ENCODE measurements at regions not wholly inside any gene's neighbourhood (a gene's known extent, or its start where the extent isn't known, plus 50 kb on each side); places are given as distances from the start of the nearest gene placed in this dataset.
A peak's percentile ranks its signal among the peaks of the same experiment; 100 is the strongest.

DNA sequence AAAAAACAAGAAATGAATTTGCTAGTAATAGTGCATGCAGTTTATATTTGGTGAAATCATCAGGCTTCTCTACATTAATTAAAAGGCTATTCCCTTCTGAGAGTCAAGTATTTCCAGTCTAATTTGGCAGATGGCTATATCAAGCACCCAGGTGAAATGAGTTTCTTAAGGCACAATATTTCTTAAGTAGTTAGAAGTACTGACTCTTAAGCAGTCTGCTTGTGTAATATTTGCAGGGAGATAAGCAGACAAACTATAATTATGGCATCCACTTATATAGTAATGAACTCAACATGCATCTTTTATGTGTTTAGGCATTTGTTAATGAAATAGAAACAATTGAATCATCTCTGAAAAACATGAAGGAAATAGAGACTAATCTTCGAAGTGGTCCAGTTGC, 189.2 kb downstream of the UTRN start:
- H3K27ac ChIP-seq (ENCODE audit: low read depth, low read length): no peak overlapping the region
- no peaks in the 10 kb centered on the region for H3K9me3 Mint-ChIP-seq
- DNase-seq: no peak
- H3K9me3 ChIP-seq (ENCODE audit: low read length): no peaks in the 10 kb centered on the region
- ChIA-PET POLR2A (no interaction called here), CTCF (no interaction called here)
- H3K27me3 ChIP-seq (ENCODE audit: insufficient read depth, low read length, poor library complexity, severe bottlenecking): no peaks in the 10 kb centered on the region
- H3K27me3 Mint-ChIP-seq: no peaks in the 10 kb centered on the region
- H3K27ac Mint-ChIP-seq: peak overlapping the region in 4 of 8 donors; percentile 8 to 74 (median 22)
- H3K4me1 Mint-ChIP-seq: peaks cover 13 to 24% (median 16%) of the 10 kb centered on the region in 3 donors
- H3K36me3 ChIP-seq (ENCODE audit: insufficient read depth, low read length): peaks cover 37% of the 10 kb centered on the region
- no peak overlapping the region for H3K4me3 ChIP-seq (ENCODE audit: low read length)
- peaks cover under 1% of the 10 kb centered on the region for H3K4me1 ChIP-seq (ENCODE audit: insufficient read depth, low read length)
- H3K36me3 Mint-ChIP-seq: peaks cover 8 to 82% (median 22%) of the 10 kb centered on the region in 3 donors
- H3K4me3 Mint-ChIP-seq: no peak overlapping the region

GRCh38 chr6:144474904-144475303, 189.8 kb downstream of the UTRN start:
- Histone ChIP-seq H3K36me3 (ENCODE audit: insufficient read depth, low read length) (peaks cover 37% of the 10 kb centered on the region), H3K4me1 (ENCODE audit: insufficient read depth, low read length) (no peaks in the 10 kb centered on the region), H3K27me3 (ENCODE audit: insufficient read depth, low read length, poor library complexity, severe bottlenecking) (no peaks in the 10 kb centered on the region), H3K9me3 (ENCODE audit: low read length) (no peaks in the 10 kb centered on the region), H3K4me3 (ENCODE audit: low read length) (no peak overlapping the region), H3K27ac (ENCODE audit: low read depth, low read length) (no peak overlapping the region)
- H3K4me1 Mint-ChIP-seq: peaks cover 12 to 23% (median 14%) of the 10 kb centered on the region in 3 donors
- no peaks in the 10 kb centered on the region for H3K27me3 Mint-ChIP-seq
- POLR2A ChIA-PET: no interaction called here
- H3K9me3 Mint-ChIP-seq: no peaks in the 10 kb centered on the region
- H3K27ac Mint-ChIP-seq: peak overlapping the region; percentile 34 to 85 (median 70)
- peaks cover 12 to 83% (median 24%) of the 10 kb centered on the region in 3 donors for H3K36me3 Mint-ChIP-seq
- CTCF ChIA-PET: no interaction called here
- no peak overlapping the region for H3K4me3 Mint-ChIP-seq
- no peak for DNase-seq

- Mint-ChIP-seq H3K9me3 (no peaks in the 10 kb centered on the region), H3K4me3 (no peak overlapping the region), H3K27me3 (no peaks in the 10 kb centered on the region), H3K36me3 (peaks cover 14 to 88% (median 28%) of the 10 kb centered on the region in 3 donors), H3K27ac (peak overlapping the region; percentile 34 to 85 (median 70)), H3K4me1 (peaks cover 12 to 23% (median 14%) of the 10 kb centered on the region in 3 donors)
- POLR2A ChIA-PET: no interaction called here
- Histone ChIP-seq H3K27me3 (ENCODE audit: insufficient read depth, low read length, poor library complexity, severe bottlenecking) (no peaks in the 10 kb centered on the region), H3K27ac (ENCODE audit: low read depth, low read length) (no peak overlapping the region), H3K4me3 (ENCODE audit: low read length) (no peak overlapping the region), H3K4me1 (ENCODE audit: insufficient read depth, low read length) (no peaks in the 10 kb centered on the region), H3K9me3 (ENCODE audit: low read length) (no peaks in the 10 kb centered on the region), H3K36me3 (ENCODE audit: insufficient read depth, low read length) (peaks cover 40% of the 10 kb centered on the region)
- DNase-seq: no peak
- CTCF ChIA-PET: interaction anchor here (1.6 kb wide), 1 partner anchor 15 kb away, joined by 3 read pairs; no protein-coding TSS in a partner anchor
These were observed 190.3 kb downstream of the UTRN start for GRCh38 chr6:144475411-144475810.

DNA sequence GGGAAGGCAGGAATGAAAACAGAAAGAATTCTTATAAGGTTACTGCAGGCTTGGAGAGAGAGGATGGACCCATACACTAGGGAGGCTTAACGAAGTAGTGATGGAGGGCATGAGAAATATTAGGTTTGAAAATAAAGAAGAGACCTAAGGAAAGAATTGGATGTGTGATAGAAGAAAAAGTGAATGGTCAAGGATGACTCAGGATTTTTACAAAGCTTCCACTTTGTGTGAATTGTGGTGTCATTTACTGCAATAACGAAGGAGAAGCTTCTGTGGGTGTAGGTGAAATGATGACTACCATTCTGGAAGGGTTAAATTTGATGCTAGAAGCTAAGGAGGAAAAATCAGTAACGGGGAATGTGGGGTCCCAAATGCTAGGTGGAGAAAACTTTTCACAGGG, 191.2 kb downstream of the UTRN start:
- no peak for DNase-seq
- Histone ChIP-seq H3K27ac (ENCODE audit: low read depth, low read length) (no peak overlapping the region), H3K4me3 (ENCODE audit: low read length) (no peak overlapping the region), H3K27me3 (ENCODE audit: insufficient read depth, low read length, poor library complexity, severe bottlenecking) (no peaks in the 10 kb centered on the region), H3K9me3 (ENCODE audit: low read length) (no peaks in the 10 kb centered on the region), H3K4me1 (ENCODE audit: insufficient read depth, low read length) (no peaks in the 10 kb centered on the region), H3K36me3 (ENCODE audit: insufficient read depth, low read length) (peaks cover 42% of the 10 kb centered on the region)
- peak overlapping the region; percentile 6 to 90 (median 64) for H3K27ac Mint-ChIP-seq
- H3K9me3 Mint-ChIP-seq: no peaks in the 10 kb centered on the region
- CTCF ChIA-PET: interaction anchor here (1.6 kb wide), 1 partner anchor 14 kb away, joined by 3 read pairs; no protein-coding TSS in a partner anchor
- H3K36me3 Mint-ChIP-seq: peaks cover 14 to 85% (median 28%) of the 10 kb centered on the region in 3 donors
- H3K4me3 Mint-ChIP-seq: no peak overlapping the region
- no peaks in the 10 kb centered on the region for H3K27me3 Mint-ChIP-seq
- POLR2A ChIA-PET: no interaction called here
- peaks cover 12 to 23% (median 14%) of the 10 kb centered on the region in 3 donors for H3K4me1 Mint-ChIP-seq

DNA sequence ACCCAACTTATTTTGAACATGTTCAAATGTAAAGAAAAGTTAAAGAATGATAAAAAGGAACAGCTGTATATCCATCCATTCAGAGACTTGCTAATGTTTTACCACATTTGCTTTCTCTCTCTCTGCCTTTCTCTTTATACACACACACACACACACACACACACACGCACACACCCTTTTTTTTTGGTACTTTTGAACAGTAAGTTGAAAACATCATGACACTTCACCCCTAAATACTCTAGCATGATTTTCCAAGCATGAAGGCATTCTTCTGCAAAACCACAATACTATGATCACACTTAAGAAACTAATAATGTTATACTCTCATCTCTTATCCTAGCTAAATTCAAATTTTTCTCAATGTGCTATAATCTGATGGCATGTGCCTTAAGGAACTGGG, 192.3 kb downstream of the UTRN start:
- Histone ChIP-seq H3K27ac (ENCODE audit: low read depth, low read length) (no peak overlapping the region), H3K9me3 (ENCODE audit: low read length) (no peaks in the 10 kb centered on the region), H3K4me3 (ENCODE audit: low read length) (no peak overlapping the region), H3K4me1 (ENCODE audit: insufficient read depth, low read length) (no peaks in the 10 kb centered on the region), H3K36me3 (ENCODE audit: insufficient read depth, low read length) (peaks cover 32% of the 10 kb centered on the region), H3K27me3 (ENCODE audit: insufficient read depth, low read length, poor library complexity, severe bottlenecking) (no peaks in the 10 kb centered on the region)
- Mint-ChIP-seq H3K9me3 (no peaks in the 10 kb centered on the region), H3K27ac (peak overlapping the region in 7 of 8 donors; percentile 0 to 68 (median 61)), H3K36me3 (peaks cover 14 to 83% (median 23%) of the 10 kb centered on the region in 3 donors), H3K4me1 (peaks cover 15 to 27% (median 16%) of the 10 kb centered on the region in 3 donors), H3K27me3 (no peaks in the 10 kb centered on the region), H3K4me3 (no peak overlapping the region)
- ChIA-PET CTCF (no interaction called here), POLR2A (no interaction called here)
- no peak for DNase-seq

- peaks cover 19 to 31% (median 20%) of the 10 kb centered on the region in 3 donors for H3K4me1 Mint-ChIP-seq
- Histone ChIP-seq H3K27me3 (ENCODE audit: insufficient read depth, low read length, poor library complexity, severe bottlenecking) (no peaks in the 10 kb centered on the region), H3K36me3 (ENCODE audit: insufficient read depth, low read length) (peaks cover 32% of the 10 kb centered on the region), H3K9me3 (ENCODE audit: low read length) (no peaks in the 10 kb centered on the region), H3K4me3 (ENCODE audit: low read length) (no peak overlapping the region), H3K27ac (ENCODE audit: low read depth, low read length) (no peak overlapping the region), H3K4me1 (ENCODE audit: insufficient read depth, low read length) (no peaks in the 10 kb centered on the region)
- peak overlapping the region in 7 of 8 donors; percentile 13 to 83 (median 61) for H3K27ac Mint-ChIP-seq
- H3K9me3 Mint-ChIP-seq: no peaks in the 10 kb centered on the region
- POLR2A ChIA-PET: no interaction called here
- no peak overlapping the region for H3K4me3 Mint-ChIP-seq
- H3K27me3 Mint-ChIP-seq: no peaks in the 10 kb centered on the region
- CTCF ChIA-PET: no interaction called here
- peaks cover 14 to 85% (median 26%) of the 10 kb centered on the region in 3 donors for H3K36me3 Mint-ChIP-seq
- DNase-seq: no peak
These were observed 192.7 kb downstream of the UTRN start for GRCh38 chr6:144477856-144478255.

- no peaks in the 10 kb centered on the region for H3K4me1 ChIP-seq (ENCODE audit: insufficient read depth, low read length)
- peaks cover 20 to 36% (median 21%) of the 10 kb centered on the region in 3 donors for H3K4me1 Mint-ChIP-seq
- no peak overlapping the region for H3K4me3 ChIP-seq (ENCODE audit: low read length)
- no peaks in the 10 kb centered on the region for H3K9me3 Mint-ChIP-seq
- DNase-seq: no peak
- no peaks in the 10 kb centered on the region for H3K9me3 ChIP-seq (ENCODE audit: low read length)
- H3K36me3 ChIP-seq (ENCODE audit: insufficient read depth, low read length): peaks cover 32% of the 10 kb centered on the region
- H3K27me3 ChIP-seq (ENCODE audit: insufficient read depth, low read length, poor library complexity, severe bottlenecking): no peaks in the 10 kb centered on the region
- ChIA-PET CTCF (no interaction called here), POLR2A (no interaction called here)
- peaks cover 14 to 85% (median 28%) of the 10 kb centered on the region in 3 donors for H3K36me3 Mint-ChIP-seq
- no peak overlapping the region for H3K27ac ChIP-seq (ENCODE audit: low read depth, low read length)
- H3K27me3 Mint-ChIP-seq: no peaks in the 10 kb centered on the region
- no peak overlapping the region for H3K4me3 Mint-ChIP-seq
- peak overlapping the region; percentile 3 to 89 (median 66) for H3K27ac Mint-ChIP-seq
These were observed 193.3 kb downstream of the UTRN start for GRCh38 chr6:144478483-144478882.

DNA sequence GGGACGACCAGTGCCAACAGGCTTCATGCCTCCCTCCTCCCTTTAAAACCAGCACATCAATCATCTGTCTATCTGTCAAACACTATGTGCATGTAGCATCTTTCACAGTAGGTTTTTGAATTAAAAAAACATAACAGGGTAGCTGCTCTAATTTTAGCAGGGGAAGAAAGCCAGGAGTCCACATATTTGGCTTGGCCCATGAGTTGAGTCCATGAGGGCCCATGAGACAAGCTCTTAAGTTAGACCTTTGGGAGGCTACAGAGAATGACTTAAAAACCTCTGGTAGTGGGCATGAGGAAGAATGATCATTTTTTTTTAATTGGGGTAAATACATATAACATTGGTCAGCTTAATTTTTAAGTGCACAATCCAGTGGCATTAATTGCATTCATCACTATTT, 194.9 kb downstream of the UTRN start:
- Histone ChIP-seq H3K36me3 (ENCODE audit: insufficient read depth, low read length) (peaks cover 18% of the 10 kb centered on the region), H3K27me3 (ENCODE audit: insufficient read depth, low read length, poor library complexity, severe bottlenecking) (no peaks in the 10 kb centered on the region), H3K27ac (ENCODE audit: low read depth, low read length) (no peak overlapping the region), H3K9me3 (ENCODE audit: low read length) (no peaks in the 10 kb centered on the region), H3K4me1 (ENCODE audit: insufficient read depth, low read length) (no peaks in the 10 kb centered on the region), H3K4me3 (ENCODE audit: low read length) (no peak overlapping the region)
- H3K27ac Mint-ChIP-seq: peak overlapping the region in 5 of 8 donors; percentile 18 to 62 (median 32)
- peaks cover 14 to 78% (median 25%) of the 10 kb centered on the region in 3 donors for H3K36me3 Mint-ChIP-seq
- no peak for DNase-seq
- peaks cover 20 to 34% (median 20%) of the 10 kb centered on the region in 3 donors for H3K4me1 Mint-ChIP-seq
- ChIA-PET POLR2A (no interaction called here), CTCF (no interaction called here)
- H3K4me3 Mint-ChIP-seq: no peak overlapping the region
- H3K9me3 Mint-ChIP-seq: no peaks in the 10 kb centered on the region
- no peaks in the 10 kb centered on the region for H3K27me3 Mint-ChIP-seq

All from CD8-positive, alpha-beta memory T cell (primary cell).